Stomach (tissue), 8 donors: ENCODE measurements at regions not wholly inside any gene's neighbourhood (a gene's known extent, or its start where the extent isn't known, plus 50 kb on each side); places are given as distances from the start of the nearest gene placed in this dataset.

Experiments used
- DNase-seq, 2 donors: peaks; one replicate each; pipeline versions ENCODE4 v3.0.0 to v3.0.0-alpha.2; 2013 to 2019
- H3K27ac ChIP-seq, 5 donors: fragments of 200-600 bp in 4 of 5; sonication (generic) in 4 of 5; one replicate each; pipeline ENCODE4 v1.5.1; 2013 to 2019; ENCODE audit warnings: mild to moderate bottlenecking in 1 of 5, moderate library complexity in 1 of 5
- H3K27me3 ChIP-seq, 3 donors: fragments of 200-600 bp; sonication (generic); one replicate each; pipeline ENCODE4 v1.5.1; 2017 to 2019; ENCODE audit warnings: mixed run types in 1 of 3
- H3K36me3 ChIP-seq, 4 donors: fragments of 200-600 bp; sonication (generic); 1 replicate in 3 of 4; 2 replicates in 1 of 4; pipeline ENCODE4 v1.5.1; 2016 to 2019
- H3K4me1 ChIP-seq, 4 donors: fragments of 200-600 bp; sonication (generic); one replicate each; pipeline ENCODE4 v1.5.1; 2016 to 2019
- H3K4me3 ChIP-seq, 4 donors: fragments of 200-600 bp; sonication (generic) in 3 of 4; one replicate each; pipeline ENCODE4 v1.5.1; 2016 to 2019; ENCODE audit warnings: mild to moderate bottlenecking in 1 of 4
- H3K9me3 ChIP-seq, 4 donors: fragments of 200-600 bp; sonication (generic); one replicate each; pipeline ENCODE4 v1.5.1; 2016 to 2019
- EP300 ChIP-seq: sonication (generic); formaldehyde crosslinking; IDR thresholded peaks from one replicate; pipeline ENCODE4 v1.6.1; 2017; ENCODE audit warnings: antibody characterized with exemption
- POLR2A ChIP-seq, 4 donors: fragments of 450-650 bp; IDR thresholded peaks; one replicate each; pipeline ENCODE4 v1.6.1; 2016; ENCODE audit warnings: antibody characterized with exemption in 4 of 4, control low read depth in 2 of 4, mild to moderate bottlenecking in 1 of 4, moderate library complexity in 1 of 4
- POLR2AphosphoS5 ChIP-seq, 3 donors: sonication (generic); formaldehyde crosslinking; IDR thresholded peaks; one replicate each; pipeline ENCODE4 v1.6.1; 2016; ENCODE audit warnings: antibody characterized with exemption in 3 of 3
- WGBS, 5 donors: extraction: QIAGEN DNeasy Blood & Tissue Kit in 3 of 5; methylation state at CpG; one replicate each; pipeline versions ENCODE4 v1.1.5 to v1.1.7; 2013 to 2018; 5-methylcytosine and 5-hydroxymethylcytosine counted together
- intact Hi-C: fragments of 100-400 bp; cut with DNase I; formaldehyde crosslinking; loops from one replicate; pipeline ENCODE4 v1.15.1; 2023; ENCODE audit warnings: low total_unique reads
- TF ChIP-seq, protein P1 (sequence below), 7 experiments: fragments of 450-650 bp in 4 of 7; fragments of 200-600 bp in 3 of 7; sonication (generic) in 3 of 7; IDR thresholded peaks; one replicate each; pipeline ENCODE4 v1.5.1; 2016 to 2019; ENCODE audit warnings: antibody characterized with exemption in 7 of 7, control low read depth in 2 of 7, mild to moderate bottlenecking in 1 of 7
- donor health status: healthy with polysubstance abuse.
- donor health status: Bipolar disorder and iron deficiency.
- donor health status: healthy.

DNA sequence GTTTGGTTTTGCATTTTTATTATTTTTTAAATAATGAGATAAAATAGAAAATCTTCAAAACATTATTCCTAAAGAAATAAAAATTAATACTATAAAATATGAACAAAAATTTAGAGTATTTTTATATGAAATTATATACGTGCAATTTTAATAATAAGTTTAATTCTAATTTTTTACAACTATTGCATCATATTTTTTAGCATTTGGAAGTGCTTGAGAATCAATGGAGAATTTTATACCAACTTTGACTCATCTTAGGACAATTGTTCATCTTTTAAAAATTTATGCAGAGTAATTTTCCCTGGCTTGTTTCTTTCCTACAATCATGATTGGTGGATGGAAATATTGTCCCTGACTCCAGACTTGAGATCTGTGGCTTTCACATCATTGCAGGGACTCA lies 362.5 kb downstream of the MRPL39 start:
- TF ChIP-seq EP300 (no peak), POLR2AphosphoS5 (IDR thresholded peaks at IDR 0.05) (no peak), POLR2A (IDR thresholded peaks at IDR 0.05) (no peak)
- TF ChIP-seq, protein P1, sequence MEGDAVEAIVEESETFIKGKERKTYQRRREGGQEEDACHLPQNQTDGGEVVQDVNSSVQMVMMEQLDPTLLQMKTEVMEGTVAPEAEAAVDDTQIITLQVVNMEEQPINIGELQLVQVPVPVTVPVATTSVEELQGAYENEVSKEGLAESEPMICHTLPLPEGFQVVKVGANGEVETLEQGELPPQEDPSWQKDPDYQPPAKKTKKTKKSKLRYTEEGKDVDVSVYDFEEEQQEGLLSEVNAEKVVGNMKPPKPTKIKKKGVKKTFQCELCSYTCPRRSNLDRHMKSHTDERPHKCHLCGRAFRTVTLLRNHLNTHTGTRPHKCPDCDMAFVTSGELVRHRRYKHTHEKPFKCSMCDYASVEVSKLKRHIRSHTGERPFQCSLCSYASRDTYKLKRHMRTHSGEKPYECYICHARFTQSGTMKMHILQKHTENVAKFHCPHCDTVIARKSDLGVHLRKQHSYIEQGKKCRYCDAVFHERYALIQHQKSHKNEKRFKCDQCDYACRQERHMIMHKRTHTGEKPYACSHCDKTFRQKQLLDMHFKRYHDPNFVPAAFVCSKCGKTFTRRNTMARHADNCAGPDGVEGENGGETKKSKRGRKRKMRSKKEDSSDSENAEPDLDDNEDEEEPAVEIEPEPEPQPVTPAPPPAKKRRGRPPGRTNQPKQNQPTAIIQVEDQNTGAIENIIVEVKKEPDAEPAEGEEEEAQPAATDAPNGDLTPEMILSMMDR (IDR thresholded peaks at IDR 0.05) = no peak
- H3K27ac ChIP-seq = no peak overlapping the region
- no peaks in the 10 kb centered on the region for H3K27me3 ChIP-seq
- no peaks in the 10 kb centered on the region for H3K36me3 ChIP-seq
- peaks cover 0 to 5% (median 0%) of the 10 kb centered on the region in 4 donors for H3K9me3 ChIP-seq
- WGBS, 5 donors = 81 to 90% (median 88%) methylated on average over 1 of the region's 1 CpG
- intact Hi-C loops = no loop called here
- H3K4me3 ChIP-seq = no peak overlapping the region
- H3K4me1 ChIP-seq = no peaks in the 10 kb centered on the region
- no peak for DNase-seq

DNA sequence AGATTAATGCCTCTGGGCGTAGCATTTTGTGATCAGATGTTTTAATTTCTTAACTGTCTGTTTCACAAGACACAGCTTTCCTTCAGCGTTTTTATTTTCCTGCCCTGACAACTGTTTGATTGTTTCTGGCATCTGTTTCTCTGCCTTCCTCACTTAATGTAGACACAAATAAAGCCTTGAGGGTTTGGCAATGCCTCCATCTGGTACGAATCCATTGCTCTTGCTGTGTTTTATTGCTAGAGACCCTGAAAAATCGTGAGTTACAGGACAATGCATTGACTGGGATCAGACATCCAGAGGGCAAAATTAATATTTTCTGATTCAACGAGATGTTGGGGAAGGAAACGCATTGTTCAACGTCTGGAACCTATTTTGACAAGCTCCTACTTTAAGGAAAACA lies 363.5 kb downstream of the MRPL39 start:
- Histone ChIP-seq H3K27ac (no peak overlapping the region), H3K4me1 (no peaks in the 10 kb centered on the region), H3K4me3 (no peak overlapping the region), H3K9me3 (peaks cover 0 to 5% (median 0%) of the 10 kb centered on the region in 4 donors), H3K27me3 (no peaks in the 10 kb centered on the region), H3K36me3 (no peaks in the 10 kb centered on the region)
- DNase-seq = no peak
- TF ChIP-seq, protein P1 (IDR thresholded peaks at IDR 0.05) = no peak
- no peak for TF ChIP-seq EP300
- no peak for TF ChIP-seq POLR2AphosphoS5 (IDR thresholded peaks at IDR 0.05)
- no peak for TF ChIP-seq POLR2A (IDR thresholded peaks at IDR 0.05)
- intact Hi-C loops = no loop called here
- 57 to 68% (median 59%) methylated on average over 7 of the region's 7 CpGs for WGBS, 5 donors

DNA sequence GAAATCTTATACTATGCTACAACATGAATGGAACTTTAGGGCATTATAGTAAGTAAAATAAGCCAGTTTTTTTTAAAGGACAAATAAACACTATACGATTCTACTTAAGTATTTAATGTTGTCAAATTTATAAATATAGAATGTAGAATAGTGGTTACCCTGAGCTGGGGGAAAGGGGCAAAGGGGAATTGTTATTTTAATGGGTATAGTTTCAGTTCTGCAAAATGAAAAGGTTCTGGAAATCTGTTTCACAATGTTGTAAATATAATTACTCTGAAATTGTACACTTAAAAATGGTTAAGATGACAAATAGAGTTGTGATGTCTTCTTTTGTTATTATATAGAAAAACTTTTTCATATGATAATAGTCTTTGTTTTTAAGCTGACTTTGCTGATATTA lies 366.3 kb downstream of the MRPL39 start:
- H3K27ac ChIP-seq = no peak overlapping the region
- H3K27me3 ChIP-seq = no peaks in the 10 kb centered on the region
- H3K36me3 ChIP-seq = no peaks in the 10 kb centered on the region
- H3K4me1 ChIP-seq = no peaks in the 10 kb centered on the region
- DNase-seq = no peak
- TF ChIP-seq POLR2AphosphoS5 (IDR thresholded peaks at IDR 0.05) = no peak
- TF ChIP-seq, protein P1 (IDR thresholded peaks at IDR 0.05) = no peak
- no peak for TF ChIP-seq EP300
- no peak for TF ChIP-seq POLR2A (IDR thresholded peaks at IDR 0.05)
- WGBS, 5 donors = 71 to 87% (median 84%) methylated on average over 1 of the region's 1 CpG
- peaks cover 0 to 13% (median 6%) of the 10 kb centered on the region in 4 donors for H3K9me3 ChIP-seq
- no peak overlapping the region for H3K4me3 ChIP-seq
- intact Hi-C loops = no loop called here

DNA sequence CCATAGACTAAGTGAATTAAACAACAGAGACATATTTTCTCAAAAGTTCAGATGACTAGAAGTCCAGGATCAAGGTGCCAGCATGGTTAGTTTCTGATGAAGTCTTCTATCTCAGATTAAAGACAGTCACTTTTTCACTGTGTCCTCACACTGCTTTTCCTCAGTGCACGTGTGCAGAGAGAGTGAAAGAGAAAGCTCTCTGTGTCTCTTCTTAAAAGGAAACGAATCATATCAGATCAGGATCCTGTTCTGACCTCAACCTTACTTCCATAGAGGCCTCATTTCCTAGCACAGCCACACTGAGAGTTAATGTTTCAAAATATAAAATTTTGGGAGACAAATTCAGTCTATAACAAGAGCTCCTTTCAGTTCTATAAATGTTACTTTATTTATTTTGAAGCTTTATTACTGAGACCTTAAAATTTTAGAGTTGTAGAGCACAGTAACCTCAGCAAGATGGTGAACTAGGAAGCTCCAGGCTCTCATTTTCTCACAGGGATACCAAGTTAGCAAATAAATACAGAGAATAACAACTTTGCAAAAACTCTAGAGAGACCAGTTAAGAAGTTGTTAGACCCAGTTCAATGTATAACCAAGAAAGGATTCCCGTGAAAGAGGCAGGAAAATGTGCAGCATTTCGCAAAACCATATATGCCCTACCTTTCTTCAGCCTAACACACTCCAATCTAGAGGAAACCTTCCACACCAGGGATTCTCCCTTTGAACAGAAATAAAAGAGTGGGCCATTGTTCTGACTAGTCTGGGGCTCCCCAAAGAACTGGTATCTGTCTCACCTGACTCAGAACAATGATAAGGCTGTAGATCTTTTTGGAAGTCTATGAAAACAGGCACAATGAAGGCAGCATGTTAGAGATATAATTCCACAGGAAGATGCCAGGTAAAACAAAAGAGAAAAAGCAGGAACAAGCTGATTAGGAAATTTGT lies 372.2 kb downstream of the MRPL39 start:
- Histone ChIP-seq H3K4me1 (no peaks in the 10 kb centered on the region), H3K9me3 (peaks cover 0 to 7% (median 6%) of the 10 kb centered on the region in 4 donors), H3K27me3 (no peaks in the 10 kb centered on the region), H3K4me3 (no peak overlapping the region), H3K27ac (no peak overlapping the region), H3K36me3 (no peaks in the 10 kb centered on the region)
- TF ChIP-seq POLR2AphosphoS5 (IDR thresholded peaks at IDR 0.05) (no peak), POLR2A (IDR thresholded peaks at IDR 0.05) (no peak), EP300 (no peak)
- TF ChIP-seq, protein P1 (IDR thresholded peaks at IDR 0.05) = no peak
- intact Hi-C loops = no loop called here
- DNase-seq = no peak
- 61 to 70% (median 65%) methylated on average over 4 of the region's 4 CpGs for WGBS, 5 donors
